ENCODE measurements at regions not wholly inside any gene's neighbourhood (a gene's known extent, or its start where the extent isn't known, plus 50 kb on each side); places are given as distances from the start of the nearest gene placed in this dataset.

GRCh38 chr4:11543706-11544105 lies 115.0 kb upstream of the HS3ST1 start:
- CTCF ChIA-PET = interaction anchor here (1.6 kb wide), 1 partner anchor 38 kb away, joined by 3 read pairs; no protein-coding TSS in a partner anchor
- no peak for TF ChIP-seq CTCF (IDR thresholded peaks at IDR 0.05; ENCODE audit: control extremely low read depth, extremely low read depth, low read depth, missing control alignments)
- DNase-seq (ENCODE audit: extremely low spot score) = no peak
- POLR2A ChIA-PET = no interaction called here

GRCh38 chr4:11542952-11543351 lies 114.3 kb upstream of the HS3ST1 start:
- CTCF ChIA-PET = interaction anchor here (0.7 to 1.6 kb wide), 4 partner anchors 11 to 39 kb away, joined by 3 read pairs; no protein-coding TSS in a partner anchor
- POLR2A ChIA-PET = no interaction called here
- DNase-seq (ENCODE audit: extremely low spot score) = no peak
- TF ChIP-seq CTCF (IDR thresholded peaks at IDR 0.05; ENCODE audit: control extremely low read depth, extremely low read depth, low read depth, missing control alignments) = no peak

- TF ChIP-seq CTCF (IDR thresholded peaks at IDR 0.05; ENCODE audit: control extremely low read depth, extremely low read depth, low read depth, missing control alignments) = no peak
- CTCF ChIA-PET = no interaction called here
- DNase-seq (ENCODE audit: extremely low spot score) = no peak
- POLR2A ChIA-PET = no interaction called here
Measured at GRCh38 chr4:11537846-11538245, 109.2 kb upstream of the HS3ST1 start.

- CTCF ChIA-PET = interaction anchor here (0.9 to 1.9 kb wide), 4 partner anchors 13 to 109 kb away, joined by 3 to 5 read pairs (median 3); no protein-coding TSS in a partner anchor
- no peak for TF ChIP-seq CTCF (IDR thresholded peaks at IDR 0.05; ENCODE audit: control extremely low read depth, extremely low read depth, low read depth, missing control alignments)
- no peak for DNase-seq (ENCODE audit: extremely low spot score)
- POLR2A ChIA-PET = no interaction called here
Measured at GRCh38 chr4:11535333-11535732, 106.6 kb upstream of the HS3ST1 start.

- ChIA-PET POLR2A (no interaction called here), CTCF (interaction anchor here (0.9 to 1.9 kb wide), 3 partner anchors 13 to 41 kb away, joined by 3 to 5 read pairs (median 3); no protein-coding TSS in a partner anchor)
- no peak for TF ChIP-seq CTCF (IDR thresholded peaks at IDR 0.05; ENCODE audit: control extremely low read depth, extremely low read depth, low read depth, missing control alignments)
Measured at GRCh38 chr4:11534623-11535302, 106.1 kb upstream of the HS3ST1 start.

GRCh38 chr4:11532138-11532537 lies 103.4 kb upstream of the HS3ST1 start:
- POLR2A ChIA-PET = no interaction called here
- no peak for DNase-seq (ENCODE audit: extremely low spot score)
- no peak for TF ChIP-seq CTCF (IDR thresholded peaks at IDR 0.05; ENCODE audit: control extremely low read depth, extremely low read depth, low read depth, missing control alignments)
- CTCF ChIA-PET = interaction anchor here (1.6 kb wide), 1 partner anchor 11 kb away, joined by 3 read pairs; no protein-coding TSS in a partner anchor

More at GRCh38 chr4:11534623-11535302, 106.1 kb upstream of the HS3ST1 start:
- no peak for DNase-seq (ENCODE audit: extremely low spot score)
